ENCODE measurements at regions not wholly inside any gene's neighbourhood (a gene's known extent, or its start where the extent isn't known, plus 50 kb on each side); places are given as distances from the start of the nearest gene placed in this dataset.

GRCh38 chr7:52254396-52255010 lies 780.9 kb upstream of the POM121L12 start:
- no peak for TF ChIP-seq CTCF (IDR thresholded peaks at IDR 0.05)
- no peak for TF ChIP-seq POLR2A (IDR thresholded peaks at IDR 0.05)

Measured in body of pancreas (tissue), 4 donors.